ENCODE measurements at regions not wholly inside any gene's neighbourhood (a gene's known extent, or its start where the extent isn't known, plus 50 kb on each side); places are given as distances from the start of the nearest gene placed in this dataset.

- no peak for DNase-seq
- no peaks in the 10 kb centered on the region for H3K9me3 ChIP-seq (ENCODE audit: control insufficient read depth in 2 of 3, insufficient read depth in 1 of 3, low read length in 3 of 3)
- no peaks in the 10 kb centered on the region for H3K4me1 ChIP-seq (ENCODE audit: control insufficient read depth in 2 of 3, insufficient read depth in 2 of 3, low read depth in 1 of 3, low read length in 3 of 3)
- FAIRE-seq, result no peak
- no peaks in the 10 kb centered on the region for H3K27me3 ChIP-seq (ENCODE audit: control insufficient read depth, insufficient read depth, low read length)
- intact Hi-C loops (cut with DNase I), result no loop called here
- H3K27ac ChIP-seq (ENCODE audit: low read depth in 2 of 2, low read length in 2 of 2), result no peak overlapping the region
- no peak for TF ChIP-seq CTCF (IDR thresholded peaks at IDR 0.05; ENCODE audit: borderline replicate concordance, extremely low read depth, insufficient read depth)
- H3K9ac ChIP-seq (ENCODE audit: low read length in 3 of 3), result no peak overlapping the region
- no peak overlapping the region for H3K4me3 ChIP-seq (ENCODE audit: low read length in 3 of 3)
- no peaks in the 10 kb centered on the region for H3K36me3 ChIP-seq (ENCODE audit: control insufficient read depth in 2 of 3, insufficient read depth in 3 of 3, low read length in 3 of 3)
These were observed 205.2 kb upstream of the GHITM start for GRCh38 chr10:83934062-83934461.

- Histone ChIP-seq H3K27me3 (ENCODE audit: control insufficient read depth, insufficient read depth, low read length) (no peaks in the 10 kb centered on the region), H3K9me3 (ENCODE audit: control insufficient read depth in 2 of 3, insufficient read depth in 1 of 3, low read length in 3 of 3) (no peaks in the 10 kb centered on the region), H3K27ac (ENCODE audit: low read depth in 2 of 2, low read length in 2 of 2) (no peak overlapping the region), H3K4me3 (ENCODE audit: low read length in 3 of 3) (no peak overlapping the region), H3K9ac (ENCODE audit: low read length in 3 of 3) (no peak overlapping the region), H3K36me3 (ENCODE audit: control insufficient read depth in 2 of 3, insufficient read depth in 3 of 3, low read length in 3 of 3) (no peaks in the 10 kb centered on the region), H3K4me1 (ENCODE audit: control insufficient read depth in 2 of 3, insufficient read depth in 2 of 3, low read depth in 1 of 3, low read length in 3 of 3) (no peaks in the 10 kb centered on the region)
- DNase-seq (no peak), FAIRE-seq (no peak)
- intact Hi-C loops (cut with DNase I), result no loop called here
- TF ChIP-seq CTCF (IDR thresholded peaks at IDR 0.05; ENCODE audit: borderline replicate concordance, extremely low read depth, insufficient read depth), result no peak
These were observed 204.5 kb upstream of the GHITM start for GRCh38 chr10:83934641-83935338.

- Histone ChIP-seq H3K4me1 (ENCODE audit: control insufficient read depth in 2 of 3, insufficient read depth in 2 of 3, low read depth in 1 of 3, low read length in 3 of 3) (no peaks in the 10 kb centered on the region), H3K36me3 (ENCODE audit: control insufficient read depth in 2 of 3, insufficient read depth in 3 of 3, low read length in 3 of 3) (no peaks in the 10 kb centered on the region), H3K4me3 (ENCODE audit: low read length in 3 of 3) (no peak overlapping the region), H3K9me3 (ENCODE audit: control insufficient read depth in 2 of 3, insufficient read depth in 1 of 3, low read length in 3 of 3) (no peaks in the 10 kb centered on the region), H3K9ac (ENCODE audit: low read length in 3 of 3) (no peak overlapping the region), H3K27me3 (ENCODE audit: control insufficient read depth, insufficient read depth, low read length) (no peaks in the 10 kb centered on the region), H3K27ac (ENCODE audit: low read depth in 2 of 2, low read length in 2 of 2) (no peak overlapping the region)
- no peak for DNase-seq
- intact Hi-C loops (cut with DNase I), result no loop called here
- no peak for TF ChIP-seq CTCF (IDR thresholded peaks at IDR 0.05; ENCODE audit: borderline replicate concordance, extremely low read depth, insufficient read depth)
- no peak for FAIRE-seq
These were observed 204.0 kb upstream of the GHITM start for GRCh38 chr10:83935339-83935736.

GRCh38 chr10:83935911-83936310 is 203.4 kb upstream of the GHITM start:
- Histone ChIP-seq H3K4me3 (ENCODE audit: low read length in 3 of 3) (no peak overlapping the region), H3K36me3 (ENCODE audit: control insufficient read depth in 2 of 3, insufficient read depth in 3 of 3, low read length in 3 of 3) (no peaks in the 10 kb centered on the region), H3K27ac (ENCODE audit: low read depth in 2 of 2, low read length in 2 of 2) (no peak overlapping the region), H3K9me3 (ENCODE audit: control insufficient read depth in 2 of 3, insufficient read depth in 1 of 3, low read length in 3 of 3) (no peaks in the 10 kb centered on the region), H3K27me3 (ENCODE audit: control insufficient read depth, insufficient read depth, low read length) (no peaks in the 10 kb centered on the region), H3K9ac (ENCODE audit: low read length in 3 of 3) (no peak overlapping the region), H3K4me1 (ENCODE audit: control insufficient read depth in 2 of 3, insufficient read depth in 2 of 3, low read depth in 1 of 3, low read length in 3 of 3) (no peaks in the 10 kb centered on the region)
- intact Hi-C loops (cut with DNase I), result no loop called here
- FAIRE-seq, result no peak
- TF ChIP-seq CTCF (IDR thresholded peaks at IDR 0.05; ENCODE audit: borderline replicate concordance, extremely low read depth, insufficient read depth), result no peak
- no peak for DNase-seq
